Spleen (tissue), 11 donors: ENCODE measurements at regions not wholly inside any gene's neighbourhood (a gene's known extent, or its start where the extent isn't known, plus 50 kb on each side); places are given as distances from the start of the nearest gene placed in this dataset.
"Not testable (repeated sequence)": the region's sequence is repeated elsewhere in the genome, so short reads cannot be mapped to it uniquely, and the experiment has no call there.

Experiments used
- DNase-seq: peaks from one replicate; pipeline ENCODE4 v3.0.0-alpha.2; 2020
- H3K27ac ChIP-seq, 8 donors: fragments of 200-600 bp; sonication (generic) in 7 of 8; 1 replicate in 4 of 8; 2 replicates in 4 of 8; pipeline versions ENCODE4 v1.5.0 to v1.8.0; 2016 to 2021; ENCODE audit warnings: inconsistent platforms in 4 of 8, mild to moderate bottlenecking in 4 of 8, moderate library complexity in 1 of 8
- H3K27me3 ChIP-seq, 7 donors: fragments of 200-600 bp; sonication (generic) in 6 of 7; replicated peaks in 1 of 7; 1 replicate in 4 of 7; 2 replicates in 3 of 7; pipeline versions ENCODE4 v1.5.0 to v1.8.0; 2016 to 2021; ENCODE audit warnings: inconsistent platforms in 3 of 7, mild to moderate bottlenecking in 1 of 7
- H3K36me3 ChIP-seq, 6 donors: fragments of 200-600 bp; sonication (generic) in 5 of 6; 1 replicate in 4 of 6; 2 replicates in 2 of 6; pipeline versions ENCODE4 v1.5.0 to v1.8.0; 2016 to 2021; ENCODE audit warnings: inconsistent platforms in 2 of 6
- H3K4me1 ChIP-seq, 6 donors: fragments of 200-600 bp; sonication (generic) in 5 of 6; 1 replicate in 3 of 6; 2 replicates in 3 of 6; pipeline versions ENCODE4 v1.5.0 to v1.8.0; 2016 to 2021; ENCODE audit warnings: inconsistent platforms in 3 of 6
- H3K4me3 ChIP-seq, 8 donors: fragments of 200-600 bp; sonication (generic) in 7 of 8; 1 replicate in 4 of 8; 2 replicates in 4 of 8; pipeline versions ENCODE4 v1.5.0 to v1.8.0; 2016 to 2021; ENCODE audit warnings: inconsistent platforms in 4 of 8, mild to moderate bottlenecking in 4 of 8, moderate library complexity in 2 of 8
- H3K9me3 ChIP-seq, 8 donors: fragments of 200-600 bp; sonication (generic) in 7 of 8; 1 replicate in 4 of 8; 2 replicates in 4 of 8; pipeline versions ENCODE4 v1.5.0 to v1.8.0; 2016 to 2021; ENCODE audit warnings: inconsistent platforms in 4 of 8
- POLR2A ChIP-seq, 3 donors: fragments of 450-650 bp; IDR thresholded peaks; one replicate each; pipeline ENCODE4 v1.5.1; 2017; ENCODE audit warnings: antibody characterized with exemption in 3 of 3, mild to moderate bottlenecking in 1 of 3
- POLR2AphosphoS5 ChIP-seq, 3 donors: sonication (generic); formaldehyde crosslinking; IDR thresholded peaks; one replicate each; pipeline ENCODE4 v1.5.1; 2017; ENCODE audit warnings: antibody characterized with exemption in 3 of 3
- WGBS, 5 donors: extraction: QIAGEN DNeasy Blood & Tissue Kit in 3 of 5; methylation state at CpG; one replicate each; pipeline versions ENCODE4 v1.1.5 to v1.1.7; 2013 to 2018; 5-methylcytosine and 5-hydroxymethylcytosine counted together
- intact Hi-C: fragments of 100-400 bp; cut with DNase I; formaldehyde crosslinking; loops from one replicate; pipeline ENCODE4 v1.15.0; 2023; ENCODE audit warnings: low total_unique reads
- TF ChIP-seq, protein P1 (sequence below), 11 experiments: fragments of 200-600 bp in 7 of 11; fragments of 450-650 bp in 4 of 11; sonication (generic) in 4 of 11; IDR thresholded peaks in 8 of 11; conservative IDR thresholded peaks in 3 of 11; 1 replicate in 7 of 11; 2 replicates in 4 of 11; pipeline versions ENCODE4 v1.4.0 to v1.8.0; 2016 to 2021; ENCODE audit warnings: antibody characterized with exemption in 11 of 11, inconsistent platforms in 4 of 11, mild to moderate bottlenecking in 1 of 11
- donor health status: healthy with polysubstance abuse.
- donor health status: DM: no; HTN: no; CAD: no; lungs with moderate emphysema.
- donor health status: DM: no; HTN: no; CAD: no.
- donor health status: Bipolar disorder and iron deficiency.
- donor health status: healthy.
- donor health status: DM: no; HTN: no; CAD: no.
- donor health status: DM: yes; HTN: yes; CAD: no.

- Histone ChIP-seq H3K27me3 (no peaks in the 10 kb centered on the region), H3K36me3 (no peaks in the 10 kb centered on the region), H3K4me3 (no peak overlapping the region), H3K27ac (no peak overlapping the region), H3K9me3 (peaks cover 0 to 4% (median 0%) of the 10 kb centered on the region in 8 donors), H3K4me1 (no peaks in the 10 kb centered on the region)
- no peak for DNase-seq
- intact Hi-C loops, result no loop called here
- TF ChIP-seq, protein P1, sequence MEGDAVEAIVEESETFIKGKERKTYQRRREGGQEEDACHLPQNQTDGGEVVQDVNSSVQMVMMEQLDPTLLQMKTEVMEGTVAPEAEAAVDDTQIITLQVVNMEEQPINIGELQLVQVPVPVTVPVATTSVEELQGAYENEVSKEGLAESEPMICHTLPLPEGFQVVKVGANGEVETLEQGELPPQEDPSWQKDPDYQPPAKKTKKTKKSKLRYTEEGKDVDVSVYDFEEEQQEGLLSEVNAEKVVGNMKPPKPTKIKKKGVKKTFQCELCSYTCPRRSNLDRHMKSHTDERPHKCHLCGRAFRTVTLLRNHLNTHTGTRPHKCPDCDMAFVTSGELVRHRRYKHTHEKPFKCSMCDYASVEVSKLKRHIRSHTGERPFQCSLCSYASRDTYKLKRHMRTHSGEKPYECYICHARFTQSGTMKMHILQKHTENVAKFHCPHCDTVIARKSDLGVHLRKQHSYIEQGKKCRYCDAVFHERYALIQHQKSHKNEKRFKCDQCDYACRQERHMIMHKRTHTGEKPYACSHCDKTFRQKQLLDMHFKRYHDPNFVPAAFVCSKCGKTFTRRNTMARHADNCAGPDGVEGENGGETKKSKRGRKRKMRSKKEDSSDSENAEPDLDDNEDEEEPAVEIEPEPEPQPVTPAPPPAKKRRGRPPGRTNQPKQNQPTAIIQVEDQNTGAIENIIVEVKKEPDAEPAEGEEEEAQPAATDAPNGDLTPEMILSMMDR (IDR thresholded peaks at IDR 0.05 in 8 of 11, conservative IDR thresholded peaks at IDR 0.05 in 3 of 11), result no peak
- TF ChIP-seq POLR2A (IDR thresholded peaks at IDR 0.05), result no peak
- TF ChIP-seq POLR2AphosphoS5 (IDR thresholded peaks at IDR 0.05), result no peak
- WGBS, 5 donors, result 71 to 81% (median 79%) methylated on average over 3 of the region's 3 CpGs
Observed at GRCh38 chr11:22115470-22116029, 77.3 kb upstream of the ANO5 start.

DNA sequence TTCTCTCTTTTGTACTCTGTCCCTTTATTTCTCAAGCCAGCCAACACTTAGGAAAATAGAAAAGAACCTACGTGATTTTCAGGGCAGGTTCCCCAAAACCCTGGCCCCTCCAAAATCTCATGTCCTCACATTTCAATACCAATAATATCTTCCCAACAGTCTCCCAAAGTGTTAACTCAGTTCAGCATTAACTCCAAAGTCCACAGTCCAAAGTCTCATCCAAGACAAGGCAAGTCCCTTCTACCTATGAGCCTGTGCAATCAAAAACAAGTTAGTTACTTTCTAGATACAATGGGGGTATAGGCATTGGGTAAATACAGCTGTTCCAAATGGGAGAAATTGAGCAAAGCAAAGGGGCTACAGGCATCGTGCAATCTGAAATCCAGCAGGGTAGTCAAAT is 64.9 kb upstream of the ANO5 start:
- H3K27ac ChIP-seq, intact Hi-C loops, H3K4me3 ChIP-seq, H3K27me3 ChIP-seq, DNase-seq, H3K36me3 ChIP-seq, H3K4me1 ChIP-seq: not testable (repeated sequence)
- WGBS, 5 donors, result 79 to 97% (median 85%) methylated on average over 2 of the region's 2 CpGs
- H3K9me3 ChIP-seq, result peaks cover 0 to 63% (median 46%) of the 10 kb centered on the region in 8 donors

DNA sequence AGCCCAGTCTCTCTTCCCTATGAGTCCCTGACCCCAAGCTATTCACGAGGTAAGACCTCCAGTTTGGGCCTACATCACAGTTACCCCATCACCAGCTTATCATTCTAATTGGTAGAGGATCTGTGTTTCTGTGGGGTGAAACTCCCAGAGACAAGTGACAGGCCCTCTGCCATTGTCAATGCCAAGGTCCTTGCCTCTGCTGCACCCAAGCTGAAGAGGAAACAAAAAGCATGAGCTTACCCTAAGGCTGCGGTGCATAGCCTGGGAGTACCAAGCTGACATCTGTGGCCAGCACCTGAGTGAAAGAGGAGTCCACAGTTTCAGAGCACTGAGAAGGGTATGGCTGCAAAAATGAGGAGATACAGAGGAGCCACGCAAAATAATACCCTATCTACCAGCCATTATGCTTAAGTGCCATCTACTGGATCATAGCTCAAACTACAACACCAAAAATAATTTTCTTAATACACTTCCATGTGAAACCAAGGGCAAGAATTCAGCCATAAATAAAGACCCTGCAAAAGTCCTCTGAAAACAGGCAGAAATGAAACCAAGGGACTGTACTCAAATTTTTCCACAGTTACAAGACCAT is 62.3 kb upstream of the ANO5 start:
- no peak for TF ChIP-seq POLR2AphosphoS5 (IDR thresholded peaks at IDR 0.05)
- TF ChIP-seq, protein P1 (IDR thresholded peaks at IDR 0.05 in 8 of 11, conservative IDR thresholded peaks at IDR 0.05 in 3 of 11), result peak in 2 of 11 experiments; percentile 11 to 14
- Histone ChIP-seq H3K4me3 (no peak overlapping the region), H3K27ac (no peak overlapping the region), H3K4me1 (no peaks in the 10 kb centered on the region), H3K27me3 (no peaks in the 10 kb centered on the region), H3K9me3 (peaks cover 0 to 43% (median 26%) of the 10 kb centered on the region in 8 donors), H3K36me3 (no peaks in the 10 kb centered on the region)
- no peak for DNase-seq
- WGBS, 5 donors, result 37 to 48% (median 45%) methylated on average over 3 of the region's 3 CpGs
- intact Hi-C loops, result no loop called here

- H3K27ac ChIP-seq, result no peak overlapping the region
- no peak for TF ChIP-seq POLR2AphosphoS5 (IDR thresholded peaks at IDR 0.05)
- TF ChIP-seq, protein P1 (IDR thresholded peaks at IDR 0.05 in 8 of 11, conservative IDR thresholded peaks at IDR 0.05 in 3 of 11), result no peak
- no peak for TF ChIP-seq POLR2A (IDR thresholded peaks at IDR 0.05)
- DNase-seq, result no peak
- no peaks in the 10 kb centered on the region for H3K4me1 ChIP-seq
- intact Hi-C loops, result no loop called here
- no peaks in the 10 kb centered on the region for H3K36me3 ChIP-seq
- H3K27me3 ChIP-seq, result no peaks in the 10 kb centered on the region
- peaks cover 0 to 18% (median 2%) of the 10 kb centered on the region in 8 donors for H3K9me3 ChIP-seq
- no peak overlapping the region for H3K4me3 ChIP-seq
Observed at GRCh38 chr11:22133776-22134175, 59.1 kb upstream of the ANO5 start.
